PC-3 (cell line): ENCODE measurements at regions not wholly inside any gene's neighbourhood (a gene's known extent, or its start where the extent isn't known, plus 50 kb on each side); places are given as distances from the start of the nearest gene placed in this dataset.
"Not testable (repeated sequence)": the region's sequence is repeated elsewhere in the genome, so short reads cannot be mapped to it uniquely, and the experiment has no call there.

Source experiments
- CTCF ChIP-seq: fragments of 300-600 bp; sonication (generic); conservative IDR thresholded peaks from 2 replicates; pipeline ENCODE4 v1.5.1; 2017; ENCODE audit warnings: antibody characterized with exemption, low read depth, mild to moderate bottlenecking, low read length
- EZH2 ChIP-seq: fragments of 300-600 bp; sonication (generic); IDR thresholded peaks from one replicate; pipeline ENCODE4 v1.6.1; 2017; ENCODE audit warnings: antibody characterized with exemption, mild to moderate bottlenecking, low read length; ENCODE audit not compliant: unreplicated experiment

DNA sequence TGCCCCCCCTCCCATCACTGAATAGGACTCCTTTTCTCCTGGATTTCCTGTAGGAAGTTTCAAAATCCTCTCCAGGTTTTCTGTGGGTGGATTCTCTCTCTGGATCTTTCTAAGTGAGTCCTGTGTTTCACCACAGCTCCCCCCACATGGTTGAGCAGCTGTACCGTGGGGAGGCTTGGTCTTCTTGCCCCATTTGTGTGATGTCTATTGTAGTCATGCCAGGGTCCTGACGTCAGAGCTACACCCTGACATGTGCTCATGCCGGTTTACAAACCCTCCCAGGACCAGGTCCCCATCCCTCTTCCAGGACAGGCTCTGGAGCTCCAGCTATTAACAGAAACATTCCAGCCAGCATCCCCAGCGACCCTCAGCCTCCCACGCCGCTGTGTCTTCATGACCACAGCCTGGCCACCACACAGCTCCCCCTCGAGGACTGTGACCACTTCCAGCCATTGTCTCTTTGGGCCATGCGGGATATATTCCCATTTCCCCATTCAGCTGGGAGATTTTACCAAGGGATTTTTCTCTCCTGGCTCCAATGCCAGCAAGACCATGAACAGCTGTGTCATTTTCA lies 331.6 kb downstream of the CACNA1B start:
- not testable (repeated sequence) for TF ChIP-seq EZH2, CTCF
